IMR-90 (cell line): ENCODE measurements at regions not wholly inside any gene's neighbourhood (a gene's known extent, or its start where the extent isn't known, plus 50 kb on each side); places are given as distances from the start of the nearest gene placed in this dataset.

Experiments
- ATAC-seq: fragments of 200-7000 bp; cut with Tn5 transposase; 2 replicates; pipeline ENCODE4 v1.9.1; 2020; ENCODE audit warnings: low read depth, mild to moderate bottlenecking, moderate library complexity
- BruUV-seq: library from RNA; stranded (reverse); fragments of 400-500 nt; replicated peaks from 2 replicates; lab custom pipeline; 2021; lab: Mats Ljungman, UMichigan
- CTCF ChIA-PET: fragments of 300-600 bp; formaldehyde crosslinking; extraction: SDS; loops from one replicate; lab custom pipeline; 2021; ENCODE audit warnings: antibody characterized with exemption; lab: Yijun Ruan, JAX
- POLR2A ChIA-PET: fragments of 300-600 bp; sonication (Branson Sonifier 250); formaldehyde crosslinking; loops from one replicate; lab custom pipeline; 2022; ENCODE audit warnings: antibody characterized with exemption; ENCODE audit not compliant: unreplicated experiment; lab: Charles Lee
- DNase-seq: peaks from one replicate; pipeline ENCODE4 v3.0.0; 2013
- H2AFZ ChIP-seq: replicated peaks from 2 replicates; pipeline ENCODE3; 2013; ENCODE audit warnings: low read length, mild to moderate bottlenecking; ENCODE audit not compliant: poor library complexity
- H2AK5ac ChIP-seq: 2 replicates; pipeline ENCODE4 v1.6.1; 2013; ENCODE audit warnings: low read depth, low read length, inconsistent platforms
- H2AK9ac ChIP-seq: replicated peaks from 2 replicates; pipeline ENCODE3; 2013; ENCODE audit warnings: mild to moderate bottlenecking, low read depth, low read length, moderate library complexity; ENCODE audit not compliant: poor library complexity
- H2BK120ac ChIP-seq: 2 replicates; pipeline ENCODE4 v1.6.1; 2013; ENCODE audit warnings: low read depth, low read length, inconsistent platforms
- H2BK15ac ChIP-seq: 3 replicates; pipeline ENCODE4 v1.6.1; 2013; ENCODE audit warnings: low read depth, low read length, inconsistent platforms
- H2BK20ac ChIP-seq: 2 replicates; pipeline ENCODE4 v1.6.1; 2013; ENCODE audit warnings: low read depth, mild to moderate bottlenecking, inconsistent platforms, low read length, moderate library complexity
- H2BK5ac ChIP-seq: 2 replicates; pipeline ENCODE4 v1.6.1; 2013; ENCODE audit warnings: mild to moderate bottlenecking, low read depth, low read length, inconsistent platforms; ENCODE audit not compliant: poor library complexity, severe bottlenecking
- H3K14ac ChIP-seq: replicated peaks from 2 replicates; pipeline ENCODE4 v1.6.1; 2013; ENCODE audit warnings: low read depth, low read length, inconsistent platforms
- H3K18ac ChIP-seq: 2 replicates; pipeline ENCODE4 v1.6.1; 2013; ENCODE audit warnings: low read depth, low read length, control low read depth
- H3K23ac ChIP-seq: 2 replicates; pipeline ENCODE4 v1.6.1; 2013; ENCODE audit warnings: low read depth, low read length, inconsistent platforms
- H3K27ac ChIP-seq: 2 replicates; pipeline ENCODE4 v1.5.1; 2013; ENCODE audit warnings: mild to moderate bottlenecking, control low read depth, low read length; ENCODE audit not compliant: insufficient read depth
- H3K27me3 ChIP-seq: 2 replicates; pipeline ENCODE4 v1.6.1; 2013; ENCODE audit warnings: low read length; ENCODE audit not compliant: control insufficient read depth, insufficient read depth
- H3K36me3 ChIP-seq: 2 replicates; pipeline ENCODE4 v1.6.1; 2013; ENCODE audit warnings: low read length, mixed read lengths; ENCODE audit not compliant: control insufficient read depth, insufficient read depth
- H3K4ac ChIP-seq: 2 replicates; pipeline ENCODE4 v1.6.1; 2013; ENCODE audit warnings: low read depth, low read length, inconsistent platforms
- H3K4me1 ChIP-seq: 2 replicates; pipeline ENCODE4 v1.6.1; 2013; ENCODE audit warnings: low read length, mixed read lengths; ENCODE audit not compliant: control insufficient read depth, insufficient read depth
- H3K4me2 ChIP-seq: 2 replicates; pipeline ENCODE4 v1.6.1; 2013; ENCODE audit warnings: low read depth, mild to moderate bottlenecking, control low read depth, low read length, moderate library complexity
- H3K4me3 ChIP-seq: 2 replicates; pipeline ENCODE4 v1.5.1; 2013; ENCODE audit warnings: low read depth, mild to moderate bottlenecking, control low read depth, low read length, moderate library complexity; ENCODE audit not compliant: insufficient read depth
- H3K56ac ChIP-seq: 2 replicates; pipeline ENCODE4 v1.6.1; 2013; ENCODE audit warnings: low read length, inconsistent platforms; ENCODE audit not compliant: insufficient read depth; ENCODE audit errors: extremely low read depth
- H3K79me1 ChIP-seq, 2 experiments: 2 replicates each; pipeline ENCODE4 v1.6.1; 2013; ENCODE audit warnings: low read length in 2 of 2, inconsistent platforms in 1 of 2, low read depth in 1 of 2
- H3K9ac ChIP-seq: 2 replicates; pipeline ENCODE4 v1.6.1; 2013; ENCODE audit warnings: low read depth, low read length, control low read depth
- H3K9me1 ChIP-seq: 2 replicates; pipeline ENCODE4 v1.6.1; 2013; ENCODE audit warnings: low read length, inconsistent platforms; ENCODE audit not compliant: insufficient read depth
- H3K9me3 ChIP-seq: 2 replicates; pipeline ENCODE4 v1.6.1; 2013; ENCODE audit warnings: low read length; ENCODE audit not compliant: control insufficient read depth, insufficient read depth
- H4K20me1 ChIP-seq: 2 replicates; pipeline ENCODE4 v1.6.1; 2013; ENCODE audit warnings: low read length, inconsistent platforms; ENCODE audit not compliant: insufficient read depth
- H4K5ac ChIP-seq: 2 replicates; pipeline ENCODE4 v1.6.1; 2013; ENCODE audit warnings: mild to moderate bottlenecking, low read depth, low read length, control low read depth
- H4K8ac ChIP-seq, 2 experiments: 2 replicates each; pipeline ENCODE4 v1.6.1; 2013; ENCODE audit warnings: low read depth in 2 of 2, low read length in 2 of 2, control low read depth in 1 of 2, inconsistent platforms in 1 of 2
- H4K91ac ChIP-seq: 2 replicates; pipeline ENCODE4 v1.6.1; 2013; ENCODE audit warnings: low read depth, low read length, inconsistent platforms; ENCODE audit not compliant: insufficient read depth
- BHLHE40 ChIP-seq: fragments of 150-350 bp; IDR thresholded peaks from 2 replicates; pipeline ENCODE4 v1.6.1; 2016; ENCODE audit warnings: mild to moderate bottlenecking, low read depth, low read length
- CHD1 ChIP-seq: IDR thresholded peaks from 2 replicates; pipeline ENCODE4 v1.6.1; 2012; ENCODE audit warnings: low read depth, low read length, improper control_type of control experiment
- ELK1 ChIP-seq: fragments of 150-350 bp; IDR thresholded peaks from 2 replicates; pipeline ENCODE4 v1.6.1; 2016; ENCODE audit warnings: low read depth, mild to moderate bottlenecking, low read length, moderate library complexity, borderline replicate concordance
- FOS ChIP-seq: fragments of 150-350 bp; IDR thresholded peaks from 2 replicates; pipeline ENCODE4 v1.6.1; 2016; ENCODE audit warnings: low read depth, low read length
- MAZ ChIP-seq: IDR thresholded peaks from 2 replicates; pipeline ENCODE4 v1.6.1; 2012; ENCODE audit warnings: low read depth, mild to moderate bottlenecking, low read length, improper control_type of control experiment, moderate library complexity, borderline replicate concordance
- NFE2L2 ChIP-seq: fragments of 150-350 bp; IDR thresholded peaks from 2 replicates; pipeline ENCODE4 v1.6.1; 2016; ENCODE audit warnings: low read depth, mild to moderate bottlenecking, low read length
- RAD21 ChIP-seq: IDR thresholded peaks from 2 replicates; pipeline ENCODE4 v1.6.1; 2012; ENCODE audit warnings: low read length, improper control_type of control experiment
- USF2 ChIP-seq: fragments of 150-350 bp; IDR thresholded peaks from 2 replicates; pipeline ENCODE4 v1.6.1; 2017; ENCODE audit warnings: mild to moderate bottlenecking, antibody characterized with exemption, low read length, low read depth
- dilution Hi-C: fragments of 300-500 bp; cut with HindIII; formaldehyde crosslinking; loops from one replicate; pipeline ENCODE4 v1.14.3; 2018; ENCODE audit warnings: low sequenced_read_pairs; ENCODE audit not compliant: unreplicated experiment
- in situ Hi-C: fragments of 300-500 bp; cut with MboI; formaldehyde crosslinking; loops from 3 replicates; pipeline ENCODE4 v1.14.3; 2019; ENCODE audit warnings: low sequenced_read_pairs, inconsistent platforms, mixed read lengths
- intact Hi-C: fragments of 100-400 bp; cut with micrococcal nuclease; formaldehyde crosslinking; loops from 2 replicates; pipeline ENCODE4 v1.10.0; 2022

GRCh38 chr1:13943055-13943454 lies 243.1 kb downstream of the PRDM2 start:
- CTCF ChIA-PET, result no interaction called here
- no peak overlapping the region for H4K91ac ChIP-seq
- H3K56ac ChIP-seq, result no peak overlapping the region
- no peak overlapping the region for H4K5ac ChIP-seq
- H4K20me1 ChIP-seq, result no peaks in the 10 kb centered on the region
- no peak overlapping the region for H2AK5ac ChIP-seq
- no peaks in the 10 kb centered on the region for H3K27me3 ChIP-seq
- no peak overlapping the region for H2BK120ac ChIP-seq
- H3K4me2 ChIP-seq, result no peak overlapping the region
- no peak overlapping the region for H3K9ac ChIP-seq
- no peak overlapping the region for H2AFZ ChIP-seq
- no peak overlapping the region for H3K27ac ChIP-seq
- H3K9me1 ChIP-seq, result no peaks in the 10 kb centered on the region
- DNase-seq, result no peak
- intact Hi-C loops (no loop called here), dilution Hi-C loops (no loop called here), in situ Hi-C loops (no loop called here)
- no peak for ATAC-seq
- H2BK15ac ChIP-seq, result no peak overlapping the region
- H3K23ac ChIP-seq, result no peak overlapping the region
- no peak overlapping the region for H3K4me3 ChIP-seq
- H3K4ac ChIP-seq, result no peak overlapping the region
- H2AK9ac ChIP-seq, result no peak overlapping the region
- no peaks in the 10 kb centered on the region for H3K36me3 ChIP-seq
- H3K18ac ChIP-seq, result no peak overlapping the region
- H2BK5ac ChIP-seq, result no peak overlapping the region
- H3K14ac ChIP-seq, result no peak overlapping the region
- no TSS peak for BruUV-seq
- no peak overlapping the region for H2BK20ac ChIP-seq
- no peaks in the 10 kb centered on the region for H3K79me1 ChIP-seq
- H4K8ac ChIP-seq, result no peak overlapping the region
- no peaks in the 10 kb centered on the region for H3K4me1 ChIP-seq
- peaks cover 12% of the 10 kb centered on the region for H3K9me3 ChIP-seq
- TF ChIP-seq RAD21, result no peak
- no peak for TF ChIP-seq MAZ
- no peak for TF ChIP-seq CHD1
- TF ChIP-seq BHLHE40, result no peak
- TF ChIP-seq FOS, result no peak
- no peak for TF ChIP-seq ELK1
- TF ChIP-seq USF2, result no peak
- TF ChIP-seq NFE2L2, result no peak
- POLR2A ChIA-PET, result no interaction called here
